ENCODE measurements at regions not wholly inside any gene's neighbourhood (a gene's known extent, or its start where the extent isn't known, plus 50 kb on each side); places are given as distances from the start of the nearest gene placed in this dataset.

DNA sequence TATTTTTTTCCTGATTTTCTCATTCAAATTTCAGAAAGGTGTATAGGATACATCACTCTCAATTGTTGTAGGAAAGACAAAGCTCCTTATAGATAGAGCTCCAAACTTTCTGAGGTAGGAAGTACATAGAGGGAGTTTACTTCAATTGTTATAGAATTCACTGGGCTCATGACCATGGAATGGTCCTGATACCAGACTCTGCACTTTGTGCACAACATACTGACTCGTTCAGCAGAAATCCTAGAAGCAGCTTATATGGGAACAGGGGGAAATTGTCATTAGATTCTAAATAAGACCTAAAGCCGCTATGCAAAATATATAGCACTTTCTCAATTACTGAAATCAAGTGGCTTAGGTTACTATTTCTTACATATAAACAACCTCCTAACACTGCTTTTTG lies 240.5 kb upstream of the TUSC1 start:
- TF ChIP-seq CTCF (conservative IDR thresholded peaks at IDR 0.05; ENCODE audit: low read length) (no peak), EZH2phosphoT487 (IDR thresholded peaks at IDR 0.05; ENCODE audit: borderline replicate concordance) (no peak)
